Activated CD4-positive, CD25-positive, alpha-beta regulatory T cell treated with anti-CD3 and anti-CD28 coated beads, Interleukin-2, amount 50 U/mL, for 24 hours (primary cell): ENCODE measurements at regions not wholly inside any gene's neighbourhood (a gene's known extent, or its start where the extent isn't known, plus 50 kb on each side); places are given as distances from the start of the nearest gene placed in this dataset.

Experiments
- ATAC-seq, 2 donors: fragments of 150-1000 bp; cut with Tn5 transposase; one replicate each; pipeline ENCODE4 v1.10.0; 2021; ENCODE audit warnings: mild to moderate bottlenecking in 1 of 2, moderate library complexity in 1 of 2

DNA sequence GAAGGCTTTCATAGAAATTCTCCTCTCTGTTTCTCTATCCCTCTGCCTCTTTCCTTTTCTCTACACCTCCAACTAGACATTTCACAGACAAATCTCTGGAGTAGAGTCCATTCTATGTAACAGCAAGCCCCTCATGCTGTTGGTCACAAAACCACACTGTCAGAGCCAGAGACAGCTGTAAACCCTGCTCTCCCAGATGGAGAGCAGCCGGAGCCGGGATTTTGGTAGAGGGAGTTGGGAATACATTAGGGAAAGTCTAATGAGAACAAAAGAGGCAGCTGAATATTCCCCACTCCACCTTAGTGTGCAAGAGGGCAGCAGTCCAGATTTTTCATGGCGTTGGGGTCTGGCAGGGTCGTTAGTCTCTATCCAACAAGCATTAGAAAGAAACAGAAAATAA, 68.3 kb upstream of the EDN1 start:
- ATAC-seq: no peak

DNA sequence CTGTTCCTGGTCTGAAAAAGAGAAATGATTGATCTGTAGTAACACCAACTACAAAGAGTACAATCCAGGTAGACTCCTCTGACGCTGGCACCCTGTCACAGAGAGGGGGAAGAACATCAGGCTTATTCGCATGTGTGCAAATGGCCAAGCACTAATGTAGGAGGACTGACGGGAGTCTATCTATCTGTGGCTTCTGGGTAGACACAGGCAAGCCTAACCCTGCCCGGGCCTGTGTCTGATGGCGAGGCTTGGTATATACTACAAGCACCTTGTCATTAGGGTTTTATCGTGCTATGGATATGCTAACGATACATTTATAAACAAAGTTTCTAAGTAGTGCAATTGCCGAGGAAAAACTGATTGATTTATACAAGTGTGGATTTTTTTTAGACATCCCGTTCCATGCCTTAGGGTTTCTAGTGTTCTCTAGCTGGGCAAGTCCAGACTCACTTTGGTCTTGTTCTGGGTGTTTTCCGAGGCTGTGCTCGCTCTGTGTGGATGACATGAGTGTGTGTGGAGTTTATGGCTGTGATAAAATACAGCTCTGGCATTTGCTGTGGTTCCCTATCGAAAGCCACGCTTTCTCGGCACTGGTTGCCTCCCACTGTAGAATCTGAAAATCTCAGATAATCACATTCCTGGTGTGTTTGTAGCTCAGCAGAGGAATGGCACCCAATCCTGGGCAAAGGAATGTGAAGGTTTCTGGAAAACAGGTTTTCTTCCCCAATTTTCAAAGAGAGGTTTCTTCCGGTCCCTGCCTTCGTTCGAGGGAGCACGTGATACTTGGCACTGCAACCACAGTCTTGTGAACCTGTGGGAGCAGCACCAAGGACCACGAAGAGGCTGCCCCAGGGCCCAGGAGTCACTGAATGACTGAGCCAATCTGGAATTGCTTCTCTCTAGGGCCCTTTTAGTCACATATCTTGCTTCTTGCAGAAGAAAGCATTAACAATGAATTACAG, 67.5 kb upstream of the EDN1 start:
- no peak for ATAC-seq

GRCh38 chr6:12223383-12223782, 66.8 kb upstream of the EDN1 start:
- no peak for ATAC-seq

DNA sequence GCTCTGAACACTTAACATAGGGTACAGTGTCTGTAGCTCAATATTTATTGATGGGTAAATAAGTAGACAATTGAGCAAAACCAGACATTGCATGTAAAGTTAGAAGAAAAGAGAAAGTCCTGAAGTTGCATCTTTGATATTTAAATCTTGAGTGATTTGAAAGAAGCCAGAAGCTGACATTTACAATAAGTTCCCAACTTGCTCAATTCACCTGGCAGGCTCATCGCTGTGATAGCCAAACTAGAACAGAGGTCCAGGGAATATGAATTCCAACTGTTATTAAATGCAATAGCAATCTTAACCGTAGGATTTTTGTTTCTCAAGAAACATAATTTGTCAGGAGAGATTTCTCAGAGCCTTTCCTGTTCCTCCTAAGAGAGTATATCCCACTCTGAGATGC, 65.9 kb upstream of the EDN1 start:
- ATAC-seq: no peak

GRCh38 chr6:12228447-12229146, 61.6 kb upstream of the EDN1 start:
- ATAC-seq: no peak

DNA sequence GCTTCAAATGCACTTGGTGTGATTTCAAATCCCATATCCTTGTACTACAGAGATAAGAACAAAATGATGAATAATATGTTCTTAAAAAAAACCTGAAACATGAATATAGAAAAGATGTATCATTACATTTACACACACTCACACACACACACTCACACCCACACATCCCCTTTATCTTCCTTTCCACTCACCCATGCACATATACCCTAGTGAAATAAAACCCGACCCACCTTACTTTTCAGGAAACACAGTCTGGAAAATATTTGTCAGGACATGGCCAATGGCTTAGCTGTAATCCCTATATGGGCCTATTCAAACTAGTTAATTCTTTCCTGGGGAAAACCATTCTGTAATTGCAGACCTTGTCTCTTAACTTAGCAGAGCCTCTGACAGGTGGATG, 60.8 kb upstream of the EDN1 start:
- no peak for ATAC-seq

- no peak for ATAC-seq
Observed at GRCh38 chr6:12230523-12230922, 59.6 kb upstream of the EDN1 start.

DNA sequence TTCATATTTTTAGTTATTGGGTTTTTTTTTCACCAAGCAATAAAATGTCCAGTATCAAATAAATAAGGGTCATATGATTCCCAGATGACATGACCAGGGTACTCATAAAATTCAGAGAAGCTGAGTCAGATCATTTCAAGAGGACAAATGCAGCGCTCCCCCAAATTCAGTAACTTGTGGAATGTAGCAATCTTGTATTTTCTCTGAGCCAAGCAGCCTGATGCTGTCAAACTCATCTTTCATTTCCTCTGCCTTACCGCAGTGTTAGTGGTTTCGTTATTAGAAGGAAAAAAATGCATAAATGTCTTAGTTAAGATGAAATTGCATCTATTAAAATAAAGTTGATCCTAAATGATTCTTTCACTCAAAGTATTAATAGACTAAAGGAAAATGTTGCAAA, 57.8 kb upstream of the EDN1 start:
- peak; percentile 29 to 52 for ATAC-seq

GRCh38 chr6:12232821-12233220, 57.3 kb upstream of the EDN1 start:
- no peak for ATAC-seq

GRCh38 chr6:12233693-12234571, 56.2 kb upstream of the EDN1 start:
- peak; percentile 72 to 78 for ATAC-seq

- no peak for ATAC-seq
Observed at GRCh38 chr6:12235341-12235740, 54.8 kb upstream of the EDN1 start.

DNA sequence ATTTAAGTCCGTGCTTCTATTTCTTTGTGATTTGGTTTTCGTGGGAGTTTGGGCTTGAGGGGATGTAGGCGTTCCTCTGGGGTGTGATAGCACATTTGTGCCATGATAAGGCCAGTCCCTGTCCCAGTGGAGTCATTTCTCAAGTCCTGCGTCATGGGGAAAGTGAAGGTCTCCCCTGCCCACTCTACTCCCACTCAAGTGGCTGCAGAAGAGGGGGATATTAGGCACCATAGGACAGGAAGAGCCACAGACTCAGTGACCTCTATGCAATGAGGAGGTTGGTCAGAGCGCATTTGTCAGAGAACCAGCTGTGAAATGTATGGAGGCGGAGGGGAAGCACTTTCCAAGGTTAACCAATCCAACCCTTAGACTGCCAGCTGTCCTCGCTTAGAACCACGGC, 51.9 kb upstream of the EDN1 start:
- ATAC-seq: no peak
